ENCODE measurements at regions not wholly inside any gene's neighbourhood (a gene's known extent, or its start where the extent isn't known, plus 50 kb on each side); places are given as distances from the start of the nearest gene placed in this dataset.

GRCh38 chr16:6349725-6350124, 982.9 kb upstream of the RBFOX1 start:
- no peak for DNase-seq

- DNase-seq = no peak
Measured at GRCh38 chr16:6345090-6345489, 987.6 kb upstream of the RBFOX1 start.

- no peak for DNase-seq
Measured at GRCh38 chr16:6343157-6343556, 989.5 kb upstream of the RBFOX1 start.

DNA sequence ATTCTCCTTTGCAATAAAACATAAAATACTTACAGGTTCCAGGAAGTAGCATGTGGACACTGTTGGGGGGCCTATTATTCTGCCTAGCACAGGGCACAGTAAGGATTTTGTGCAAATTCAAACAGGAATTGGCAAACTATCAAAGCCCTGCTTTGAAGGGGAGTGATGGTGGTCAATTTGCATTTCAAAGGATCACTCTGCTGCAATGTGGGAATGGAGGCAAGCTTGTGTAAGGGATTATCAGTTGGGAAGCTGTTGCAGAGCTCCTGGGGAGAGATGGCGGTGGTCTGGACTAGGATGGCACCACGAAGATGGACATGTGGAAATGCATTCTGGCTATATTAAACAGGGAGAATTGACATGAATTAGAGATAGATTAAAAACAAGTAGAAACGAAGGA, 990.7 kb upstream of the RBFOX1 start:
- no peak for DNase-seq

DNA sequence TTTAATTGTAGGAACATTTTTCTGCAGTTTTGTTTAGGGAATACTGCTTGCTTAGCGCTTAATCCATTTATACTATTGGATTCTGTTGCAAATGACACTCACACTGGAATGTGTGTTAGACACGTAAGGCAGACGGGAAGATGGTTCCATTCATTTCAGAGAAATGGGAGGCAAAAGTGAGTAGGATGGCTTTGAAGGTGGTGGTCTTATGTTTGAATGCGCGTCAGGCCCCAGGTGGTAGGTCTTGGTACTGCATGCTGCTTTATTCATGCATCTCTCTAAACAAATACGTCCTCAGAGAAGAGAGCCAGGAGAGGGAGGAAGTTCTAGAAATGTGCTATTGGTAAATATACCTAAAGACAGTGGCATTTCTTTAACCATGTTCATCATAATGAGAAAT, 997.6 kb upstream of the RBFOX1 start:
- DNase-seq = no peak

DNA sequence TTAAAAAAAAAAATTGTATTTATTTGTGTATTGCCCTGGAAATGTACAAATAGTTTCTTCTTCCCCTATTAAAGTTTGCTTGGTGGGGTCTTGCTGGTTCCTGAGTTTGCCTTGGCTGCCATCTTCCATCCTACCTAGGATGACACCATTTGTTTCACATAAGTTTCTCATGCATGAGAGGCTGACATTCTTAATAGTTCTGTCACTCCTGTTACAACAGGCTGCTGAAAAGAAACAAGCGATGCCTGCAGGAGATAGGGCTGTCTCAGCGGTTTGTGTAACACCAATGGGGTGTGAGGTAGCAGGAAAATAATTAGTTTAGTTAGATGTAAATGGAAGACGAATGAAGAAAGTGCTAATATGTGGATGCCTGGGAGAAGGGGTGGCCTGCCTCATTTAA, 1000.9 kb upstream of the RBFOX1 start:
- DNase-seq = no peak

DNA sequence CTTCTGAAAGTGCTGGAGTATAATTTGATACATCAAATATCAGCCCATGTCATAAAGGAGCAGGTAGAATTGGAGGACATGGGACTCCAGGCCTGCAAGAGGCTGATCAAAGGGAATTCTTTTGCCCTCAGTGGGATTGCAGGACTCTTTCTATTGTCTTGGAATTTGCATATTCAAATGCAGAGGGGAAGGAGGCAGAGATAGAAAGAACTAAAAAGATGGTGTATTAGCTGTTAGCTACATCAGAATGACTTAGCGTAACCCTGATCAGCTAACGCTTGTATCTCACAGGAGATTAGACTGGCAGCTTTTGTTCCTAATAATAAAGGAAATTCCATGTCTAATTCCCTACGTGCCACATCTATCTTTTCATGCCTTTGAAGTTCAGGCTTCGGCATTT, 1014.7 kb upstream of the RBFOX1 start:
- no peak for DNase-seq

DNA sequence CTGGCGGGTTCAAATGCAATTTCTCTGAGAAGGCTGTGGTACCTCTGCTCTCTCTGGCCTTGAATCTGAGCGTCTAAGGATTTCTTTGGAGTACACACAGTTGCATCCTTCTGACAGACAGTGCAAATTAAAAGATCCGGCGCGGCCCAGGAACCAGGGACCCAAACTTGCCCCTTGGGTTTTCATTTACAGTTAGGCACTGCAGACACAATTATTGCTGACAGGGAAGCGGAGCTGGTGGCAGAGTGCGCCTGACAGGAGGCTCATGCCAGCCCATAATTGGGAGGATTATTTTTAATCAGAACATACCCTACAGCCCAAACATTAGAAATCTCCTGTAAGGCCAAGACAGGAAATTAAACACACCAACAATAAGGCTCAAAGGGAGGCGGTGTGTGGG, 1023.4 kb upstream of the RBFOX1 start:
- no peak for DNase-seq

- DNase-seq = no peak
Measured at GRCh38 chr16:6308176-6308575, 1024.5 kb upstream of the RBFOX1 start.

GRCh38 chr16:6300523-6300922, 1032.1 kb upstream of the RBFOX1 start:
- no peak for DNase-seq

DNA sequence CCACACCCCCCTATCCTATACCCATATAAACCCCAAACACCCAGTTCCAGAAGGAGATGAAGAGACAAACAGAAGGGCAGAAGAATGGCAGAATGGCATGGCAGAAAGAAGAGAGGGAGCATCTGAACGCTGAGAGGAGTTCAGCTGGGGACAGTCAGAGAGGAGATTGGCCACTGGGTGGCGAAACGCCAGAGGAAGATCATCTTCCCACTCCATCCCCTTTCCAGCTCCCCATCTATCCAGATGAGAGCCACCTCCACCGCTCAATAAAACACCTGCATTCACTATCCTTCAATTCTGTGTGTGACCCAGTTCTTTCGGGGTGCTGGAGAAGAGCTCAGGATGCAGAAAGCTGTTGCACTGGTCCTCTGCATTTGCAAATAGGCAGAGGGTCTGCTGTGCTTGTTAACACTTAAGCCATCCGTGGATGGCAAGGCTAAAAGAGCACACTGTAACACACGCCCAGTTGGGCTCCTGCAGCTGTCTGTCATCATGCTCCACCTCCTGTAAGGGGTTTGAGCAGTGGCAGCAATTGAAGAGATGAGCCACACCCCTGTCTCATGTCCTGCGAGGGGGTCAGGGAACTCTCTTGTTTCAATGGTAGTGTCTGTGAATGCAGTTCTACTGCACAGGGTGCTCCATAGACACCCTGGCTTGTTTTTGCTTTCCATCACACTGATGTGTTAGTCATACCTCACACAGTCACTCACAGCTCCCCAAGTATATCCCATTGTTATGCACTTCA, 1034.8 kb upstream of the RBFOX1 start:
- no peak for DNase-seq

DNA sequence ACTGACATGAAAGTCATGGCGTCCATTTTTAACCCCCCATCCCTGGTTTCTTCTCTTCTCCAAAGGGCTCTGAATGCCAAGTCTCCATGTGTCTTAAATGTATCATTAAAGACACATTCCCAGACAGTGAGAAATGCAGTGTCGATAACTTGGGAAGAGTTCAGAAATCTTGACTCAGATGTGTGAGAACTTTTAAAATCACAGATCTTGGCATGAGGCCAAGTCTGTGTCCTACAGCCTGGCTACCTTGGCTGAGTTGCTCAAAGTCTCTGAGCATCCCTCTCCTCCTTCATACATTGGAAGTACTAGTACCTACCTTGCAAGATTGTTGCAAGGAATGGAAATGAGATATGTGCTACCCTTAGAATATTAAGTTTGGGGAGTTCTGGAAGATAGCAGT, 1046.5 kb upstream of the RBFOX1 start:
- DNase-seq = no peak

- DNase-seq = no peak
Measured at GRCh38 chr16:6284731-6285130, 1047.9 kb upstream of the RBFOX1 start.

DNA sequence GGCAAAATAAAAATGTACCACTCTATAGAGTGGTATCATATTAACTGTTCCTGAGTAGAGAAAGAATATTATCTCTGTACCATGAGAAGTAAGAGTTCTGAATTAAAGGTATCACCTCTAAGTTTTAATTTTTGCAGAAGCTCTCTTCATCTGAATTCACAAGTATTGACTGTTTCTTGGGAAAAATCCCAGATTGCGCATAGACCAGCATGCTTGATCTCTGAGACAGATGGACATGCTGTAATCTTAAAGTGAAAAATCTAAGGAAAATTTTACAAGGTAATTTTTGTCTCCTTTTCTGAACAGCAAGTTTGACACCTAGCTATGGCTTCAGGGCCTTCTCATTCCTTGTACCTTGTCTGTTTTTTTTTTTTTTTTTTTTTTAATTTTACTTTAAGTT, 1050.7 kb upstream of the RBFOX1 start:
- DNase-seq = no peak

DNA sequence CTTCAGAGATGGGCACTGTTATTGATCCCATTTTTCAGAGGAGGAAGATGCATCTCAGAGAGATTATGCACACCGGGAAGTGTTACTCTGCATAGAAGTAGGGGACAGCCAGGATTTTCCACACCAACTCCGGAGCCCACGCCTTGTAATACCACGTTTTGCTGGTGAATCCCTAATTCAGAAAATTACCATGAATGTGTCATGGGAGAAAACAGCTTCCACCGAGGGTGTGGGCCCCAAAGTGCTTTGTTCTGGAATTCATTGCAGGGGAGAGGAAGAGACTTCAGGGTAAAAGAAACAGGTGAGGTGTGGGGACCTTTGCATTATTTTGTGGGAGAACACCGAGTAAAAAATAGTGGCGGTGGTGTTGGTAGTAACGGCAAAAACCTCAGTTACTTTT, 1051.4 kb upstream of the RBFOX1 start:
- no peak for DNase-seq

DNA sequence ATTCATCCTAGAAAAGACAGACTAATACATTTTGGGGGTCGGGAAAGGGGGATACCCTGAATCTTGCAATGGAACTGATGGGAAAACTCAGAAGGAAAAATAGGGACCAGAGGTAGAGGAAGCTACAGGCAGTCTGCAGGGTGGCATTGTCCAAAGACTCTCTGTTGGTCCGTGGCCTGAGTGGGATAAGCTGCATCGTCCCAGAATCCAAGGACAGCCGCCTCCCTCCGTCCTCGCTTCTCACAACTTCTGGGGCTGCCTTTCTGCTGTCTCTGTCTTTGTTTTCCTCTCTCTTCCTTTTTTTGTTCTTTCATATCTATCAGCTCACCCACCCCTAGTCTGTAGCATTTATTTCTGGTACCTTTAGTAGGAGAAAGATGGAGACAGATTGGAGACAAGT, 1052.6 kb upstream of the RBFOX1 start:
- DNase-seq = no peak

GRCh38 chr16:6279286-6279685, 1053.4 kb upstream of the RBFOX1 start:
- no peak for DNase-seq

- DNase-seq = no peak
Measured at GRCh38 chr16:6274351-6274750, 1058.3 kb upstream of the RBFOX1 start.

- DNase-seq = no peak
Measured at GRCh38 chr16:6267682-6268081, 1065.0 kb upstream of the RBFOX1 start.

DNA sequence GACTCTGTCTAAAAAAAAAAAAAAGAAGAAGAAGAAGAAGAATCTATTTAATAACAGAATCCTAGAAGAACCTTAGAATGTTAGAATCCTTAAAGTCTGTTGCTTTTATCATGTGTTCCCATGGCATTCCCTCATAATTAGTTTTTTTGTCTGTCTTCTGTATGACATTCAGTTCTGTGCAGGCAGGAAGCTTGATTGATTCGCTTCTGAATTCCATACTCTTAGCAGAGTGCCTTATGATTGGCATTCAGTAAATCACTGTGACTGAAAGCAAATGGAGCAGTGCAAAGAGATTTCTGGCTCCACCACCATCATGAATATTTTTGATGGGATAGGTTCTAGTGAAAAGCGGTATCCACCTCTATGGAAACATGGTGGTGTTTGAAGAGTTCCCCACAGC, 1065.9 kb upstream of the RBFOX1 start:
- DNase-seq = no peak

- DNase-seq = no peak
Measured at GRCh38 chr16:6265968-6266367, 1066.7 kb upstream of the RBFOX1 start.

GRCh38 chr16:6258056-6258455, 1074.6 kb upstream of the RBFOX1 start:
- DNase-seq = no peak

DNA sequence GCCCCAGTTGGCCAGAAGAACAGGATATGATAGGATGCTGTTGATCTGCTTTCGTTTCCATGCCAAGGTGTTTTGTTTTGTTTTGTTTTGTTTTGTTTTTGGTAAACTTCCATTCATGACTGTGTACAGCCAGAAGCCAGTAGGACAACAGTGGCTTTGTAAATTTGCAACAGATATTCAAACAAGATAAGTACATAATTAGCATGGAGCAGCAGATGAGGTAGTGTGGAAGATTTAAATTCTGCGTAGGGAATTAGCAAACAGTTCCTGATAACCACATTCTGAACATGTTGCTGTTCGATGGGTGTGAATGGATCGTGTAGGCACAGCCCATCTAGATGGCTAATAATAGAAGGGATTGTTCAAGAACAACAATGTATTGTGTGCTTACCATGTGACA, 1080.1 kb upstream of the RBFOX1 start:
- no peak for DNase-seq

DNA sequence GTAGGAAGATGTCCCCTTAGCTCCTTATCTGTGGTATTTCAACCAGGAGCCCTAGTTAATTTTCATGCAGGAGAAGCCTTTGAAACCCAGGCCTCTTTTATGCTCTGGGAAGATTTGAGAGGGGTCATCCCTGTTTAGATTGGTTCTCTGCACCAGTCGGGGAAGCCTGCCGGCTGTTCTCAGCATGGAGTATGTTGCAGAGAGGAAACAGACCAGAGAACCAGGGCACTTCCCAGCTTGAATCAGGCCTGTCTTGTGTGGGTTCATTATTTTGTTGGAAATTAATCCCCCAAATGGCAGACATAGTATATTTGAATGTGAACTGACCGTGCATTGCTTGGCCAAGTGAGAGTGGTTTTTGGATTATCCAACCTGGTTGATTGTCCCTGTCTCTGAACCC, 1082.1 kb upstream of the RBFOX1 start:
- no peak for DNase-seq

- DNase-seq = no peak
Measured at GRCh38 chr16:6249863-6250262, 1082.8 kb upstream of the RBFOX1 start.

GRCh38 chr16:6248199-6248598, 1084.4 kb upstream of the RBFOX1 start:
- DNase-seq = no peak
